HepG2 (cell line): ENCODE measurements at regions not wholly inside any gene's neighbourhood (a gene's known extent, or its start where the extent isn't known, plus 50 kb on each side); places are given as distances from the start of the nearest gene placed in this dataset.

Source experiments
- ATAC-seq: fragments of 200-7000 bp; cut with Tn5 transposase; 3 replicates; pipeline ENCODE4 v1.9.1; 2020; ENCODE audit warnings: mild to moderate bottlenecking, moderate library complexity
- BruUV-seq: library from RNA; stranded (reverse); fragments of 400-500 nt; replicated peaks from 2 replicates; lab custom pipeline; 2021; lab: Mats Ljungman, UMichigan
- CTCF ChIA-PET: fragments of 300-600 bp; formaldehyde crosslinking; extraction: SDS; loops from one replicate; lab custom pipeline; 2021; ENCODE audit warnings: low total read pairs, inconsistent platforms, low intra/inter-chr PET ratio; lab: Yijun Ruan, JAX
- POLR2A ChIA-PET: fragments of 350-600 bp; sonication (Branson Sonifier 250); formaldehyde crosslinking; loops from one replicate; lab custom pipeline; 2020; ENCODE audit warnings: antibody characterized with exemption, inconsistent platforms; lab: Yijun Ruan, JAX
- DNase-seq: peaks from one replicate; pipeline ENCODE4 v3.0.0-alpha.2; 2015; ENCODE audit warnings: low spot score
- FAIRE-seq: peaks from 3 replicates; lab custom pipeline; 2011; peaks lifted over from hg19 to GRCh38; lab: Jason Lieb, UNC
- H2AFZ ChIP-seq: one replicate; pipeline ENCODE4 v1.6.1; 2011; ENCODE audit warnings: low read length, inconsistent platforms
- H3K27ac ChIP-seq: fragments of 300-600 bp; 3 replicates; pipeline ENCODE4 v1.8.0; 2011; ENCODE audit warnings: mixed run types, mild to moderate bottlenecking, mixed read lengths, low read length, inconsistent platforms; ENCODE audit not compliant: insufficient read depth; ENCODE audit errors: extremely low read length
- H3K27me3 ChIP-seq, 2 experiments: fragments of 200-600 bp in 1 of 2; 2 replicates in 1 of 2; 3 replicates in 1 of 2; pipeline versions ENCODE4 v1.6.0 to v1.8.0; 2011; ENCODE audit warnings: low read length in 2 of 2, mild to moderate bottlenecking in 2 of 2, moderate library complexity in 2 of 2, inconsistent platforms in 1 of 2; ENCODE audit not compliant: insufficient read depth in 2 of 2, control insufficient read depth in 1 of 2
- H3K36me3 ChIP-seq, 2 experiments: fragments of 200-600 bp in 1 of 2; replicated peaks in 1 of 2; 2 replicates in 1 of 2; 3 replicates in 1 of 2; pipeline versions ENCODE4 v1.5.1 to v1.8.0; 2011; ENCODE audit warnings: low read length in 2 of 2, inconsistent platforms in 1 of 2; ENCODE audit not compliant: insufficient read depth in 2 of 2, control insufficient read depth in 1 of 2
- H3K4me1 ChIP-seq: 2 replicates; pipeline ENCODE4 v1.5.1; 2012; ENCODE audit warnings: low read length, inconsistent platforms; ENCODE audit not compliant: insufficient read depth
- H3K4me2 ChIP-seq: 2 replicates; pipeline ENCODE4 v1.6.0; 2011; ENCODE audit warnings: low read depth, low read length, inconsistent platforms
- H3K4me3 ChIP-seq, 3 experiments: fragments of 200-600 bp in 1 of 3; sonication (generic), shearing (Covaris generic) in 1 of 3; replicated peaks in 1 of 3; 2 replicates each; pipeline ENCODE4 v1.5.1; 2011 to 2016; ENCODE audit warnings: low read length in 3 of 3, inconsistent platforms in 2 of 3, low read depth in 2 of 3, mild to moderate bottlenecking in 2 of 3, control low read depth in 1 of 3, mixed read lengths in 1 of 3; ENCODE audit not compliant: insufficient read depth in 1 of 3
- H3K79me2 ChIP-seq: one replicate; pipeline ENCODE4 v1.6.1; 2011; ENCODE audit warnings: low read length, inconsistent platforms; ENCODE audit not compliant: insufficient read depth
- H3K9ac ChIP-seq: 2 replicates; pipeline ENCODE4 v1.6.0; 2011; ENCODE audit warnings: mild to moderate bottlenecking, low read depth, low read length, inconsistent platforms; ENCODE audit not compliant: insufficient read depth
- H3K9me3 ChIP-seq: 2 replicates; pipeline ENCODE4 v1.5.1; 2012; ENCODE audit warnings: mild to moderate bottlenecking, low read length
- H4K20me1 ChIP-seq: 2 replicates; pipeline ENCODE4 v1.6.0; 2011; ENCODE audit warnings: inconsistent platforms, mild to moderate bottlenecking, low read length, moderate library complexity; ENCODE audit not compliant: insufficient read depth
- ARNTL ChIP-seq: sonication (generic); formaldehyde crosslinking; IDR thresholded peaks from 2 replicates; pipeline ENCODE4 v1.4.0; 2020; ENCODE audit warnings: mild to moderate bottlenecking, missing genetic modification reagents
- CBFB ChIP-seq: sonication (generic); formaldehyde crosslinking; IDR thresholded peaks from 2 replicates; pipeline ENCODE4 v1.4.0; 2020; ENCODE audit warnings: missing genetic modification reagents
- ETS1 ChIP-seq: sonication (generic); formaldehyde crosslinking; IDR thresholded peaks from 2 replicates; pipeline ENCODE4 v1.4.0; 2020; ENCODE audit warnings: missing genetic modification reagents
- FOXO1 ChIP-seq: sonication (generic); formaldehyde crosslinking; IDR thresholded peaks from 2 replicates; pipeline ENCODE4 v1.4.0; 2020; ENCODE audit warnings: missing genetic modification reagents
- MTA3 ChIP-seq: sonication (generic); formaldehyde crosslinking; IDR thresholded peaks from 2 replicates; pipeline ENCODE4 v1.4.0; 2020; ENCODE audit warnings: missing genetic modification reagents
- PRPF4 ChIP-seq: fragments of 200-400 bp; formaldehyde crosslinking; IDR thresholded peaks from 2 replicates; pipeline ENCODE4 v1.6.1; 2016; ENCODE audit warnings: low read length, low read depth; ENCODE audit not compliant: poor library complexity, severe bottlenecking
- RBAK ChIP-seq: sonication (generic); formaldehyde crosslinking; IDR thresholded peaks from 2 replicates; pipeline ENCODE4 v1.5.1; 2020; ENCODE audit warnings: mild to moderate bottlenecking, missing genetic modification reagents
- SMAD1 ChIP-seq: sonication (generic); formaldehyde crosslinking; IDR thresholded peaks from 2 replicates; pipeline ENCODE4 v1.4.0; 2020; ENCODE audit warnings: missing genetic modification reagents, low read depth, mild to moderate bottlenecking, borderline replicate concordance
- SOX13 ChIP-seq, 3 experiments: fragments of 450-650 bp in 1 of 3; sonication (generic) in 1 of 3; formaldehyde crosslinking in 1 of 3; IDR thresholded peaks in 2 of 3; conservative IDR thresholded peaks in 1 of 3; 2 replicates each; pipeline versions ENCODE4 v1.5.0 to v1.6.1; 2016 to 2020; ENCODE audit warnings: antibody characterized with exemption in 1 of 3, mild to moderate bottlenecking in 1 of 3, missing compliant biosample characterization in 1 of 3, missing genetic modification reagents in 1 of 3, moderate library complexity in 1 of 3
- ZSCAN25 ChIP-seq: sonication (generic); formaldehyde crosslinking; IDR thresholded peaks from 2 replicates; pipeline ENCODE4 v1.8.0; 2022; ENCODE audit warnings: mild to moderate bottlenecking, missing genetic modification reagents
- WGBS: methylation state at CpG from one replicate; pipeline ENCODE4 v1.1.6; 2017; ENCODE audit warnings: low lambda C conversion rate; 5-methylcytosine and 5-hydroxymethylcytosine counted together
- in situ Hi-C: cut with HindIII; loops from 2 replicates; pipeline ENCODE4 v1.10.0; 2017; ENCODE audit warnings: low pct_unique_long_range_greater_than_20kb; ENCODE audit not compliant: extremely low pct_ligation_motif_present
- intact Hi-C: fragments of 100-400 bp; cut with micrococcal nuclease; formaldehyde crosslinking; loops from one replicate; pipeline ENCODE4 v1.10.0; 2022; ENCODE audit not compliant: unreplicated experiment
- TF ChIP-seq, protein P1 (sequence below): sonication (generic); formaldehyde crosslinking; IDR thresholded peaks from 2 replicates; pipeline ENCODE4 v1.5.0; 2020; ENCODE audit warnings: mild to moderate bottlenecking, missing genetic modification reagents
- TF ChIP-seq, protein P2 (sequence below): sonication (generic); formaldehyde crosslinking; conservative IDR thresholded peaks from 2 replicates; pipeline ENCODE4 v1.4.0; 2020; ENCODE audit warnings: missing genetic modification reagents

DNA sequence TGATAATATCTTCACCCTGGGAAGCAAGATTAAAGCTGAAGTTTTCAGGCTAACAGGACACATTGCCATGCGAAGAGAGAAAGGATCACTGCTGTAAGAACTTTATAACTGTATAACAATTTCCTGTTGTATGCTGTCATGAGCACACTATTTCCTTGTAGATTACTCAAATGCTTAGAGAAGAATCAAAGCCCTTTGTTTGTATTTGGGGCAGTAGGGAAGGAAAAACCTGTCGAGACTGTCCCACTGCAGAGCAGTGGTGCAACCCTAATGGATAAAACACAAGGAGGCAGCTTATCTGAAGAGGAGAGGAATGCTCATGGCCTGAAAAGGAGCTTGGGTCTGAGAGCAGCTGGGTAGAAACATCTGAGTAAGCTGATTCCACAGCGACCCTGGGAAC is 327.7 kb upstream of the NPSR1 start:
- DNase-seq (no peak), ATAC-seq (no peak), FAIRE-seq (no peak)
- no peaks in the 10 kb centered on the region for H3K27me3 ChIP-seq
- no peaks in the 10 kb centered on the region for H3K4me1 ChIP-seq
- in situ Hi-C loops (no loop called here), intact Hi-C loops (no loop called here)
- no peak overlapping the region for H2AFZ ChIP-seq
- no peak overlapping the region for H3K4me2 ChIP-seq
- TF ChIP-seq ARNTL (no peak), SMAD1 (no peak), ETS1 (CRISPR knock-in tag) (no peak), ZSCAN25 (CRISPR knock-in tag) (no peak), MTA3 (CRISPR knock-in tag) (no peak), CBFB (no peak), FOXO1 (CRISPR knock-in tag) (no peak), SOX13 (IDR thresholded peaks at IDR 0.05) (no peak), SOX13 (CRISPR knock-in tag; conservative IDR thresholded peaks at IDR 0.05 in 1 of 2, IDR thresholded peaks at IDR 0.05 in 1 of 2) (no peak), RBAK (no peak), PRPF4 (no peak)
- TF ChIP-seq, protein P1, sequence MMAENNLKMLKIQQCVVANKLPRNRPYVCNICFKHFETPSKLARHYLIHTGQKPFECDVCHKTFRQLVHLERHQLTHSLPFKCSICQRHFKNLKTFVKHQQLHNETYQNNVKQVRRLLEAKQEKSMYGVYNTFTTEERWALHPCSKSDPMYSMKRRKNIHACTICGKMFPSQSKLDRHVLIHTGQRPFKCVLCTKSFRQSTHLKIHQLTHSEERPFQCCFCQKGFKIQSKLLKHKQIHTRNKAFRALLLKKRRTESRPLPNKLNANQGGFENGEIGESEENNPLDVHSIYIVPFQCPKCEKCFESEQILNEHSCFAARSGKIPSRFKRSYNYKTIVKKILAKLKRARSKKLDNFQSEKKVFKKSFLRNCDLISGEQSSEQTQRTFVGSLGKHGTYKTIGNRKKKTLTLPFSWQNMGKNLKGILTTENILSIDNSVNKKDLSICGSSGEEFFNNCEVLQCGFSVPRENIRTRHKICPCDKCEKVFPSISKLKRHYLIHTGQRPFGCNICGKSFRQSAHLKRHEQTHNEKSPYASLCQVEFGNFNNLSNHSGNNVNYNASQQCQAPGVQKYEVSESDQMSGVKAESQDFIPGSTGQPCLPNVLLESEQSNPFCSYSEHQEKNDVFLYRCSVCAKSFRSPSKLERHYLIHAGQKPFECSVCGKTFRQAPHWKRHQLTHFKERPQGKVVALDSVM (CRISPR knock-in tag) = no peak
- TF ChIP-seq, protein P2, sequence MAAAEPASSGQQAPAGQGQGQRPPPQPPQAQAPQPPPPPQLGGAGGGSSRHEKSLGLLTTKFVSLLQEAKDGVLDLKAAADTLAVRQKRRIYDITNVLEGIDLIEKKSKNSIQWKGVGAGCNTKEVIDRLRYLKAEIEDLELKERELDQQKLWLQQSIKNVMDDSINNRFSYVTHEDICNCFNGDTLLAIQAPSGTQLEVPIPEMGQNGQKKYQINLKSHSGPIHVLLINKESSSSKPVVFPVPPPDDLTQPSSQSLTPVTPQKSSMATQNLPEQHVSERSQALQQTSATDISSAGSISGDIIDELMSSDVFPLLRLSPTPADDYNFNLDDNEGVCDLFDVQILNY (CRISPR knock-in tag) = no peak
- H3K9me3 ChIP-seq = no peaks in the 10 kb centered on the region
- BruUV-seq = no TSS peak
- ChIA-PET POLR2A (no interaction called here), CTCF (no interaction called here)
- H3K9ac ChIP-seq = no peak overlapping the region
- H3K27ac ChIP-seq = no peak overlapping the region
- 37% methylated on average over 3 of the region's 3 CpGs for WGBS
- H3K4me3 ChIP-seq = no peak overlapping the region
- H3K36me3 ChIP-seq = no peaks in the 10 kb centered on the region
- H3K79me2 ChIP-seq = no peaks in the 10 kb centered on the region
- no peaks in the 10 kb centered on the region for H4K20me1 ChIP-seq
